ENCODE measurements at regions not wholly inside any gene's neighbourhood (a gene's known extent, or its start where the extent isn't known, plus 50 kb on each side); places are given as distances from the start of the nearest gene placed in this dataset.
"Not testable (repeated sequence)": the region's sequence is repeated elsewhere in the genome, so short reads cannot be mapped to it uniquely, and the experiment has no call there.

GRCh38 chr2:87470381-87471380, 277.2 kb upstream of the PLGLB2 start:
- not testable (repeated sequence) for H3K14ac ChIP-seq (ENCODE audit: low read length in 2 of 2); H2BK5ac ChIP-seq (ENCODE audit: low read depth, low read length, poor library complexity, severe bottlenecking); H3K9me3 ChIP-seq (ENCODE audit: control insufficient read depth, low read length); DNase-seq; H2AK5ac ChIP-seq (ENCODE audit: low read length, severe bottlenecking); H2BK12ac ChIP-seq (ENCODE audit: low read length in 2 of 2); H3K23ac ChIP-seq (ENCODE audit: low read length in 2 of 2); H4K8ac ChIP-seq (ENCODE audit: low read length); H2BK15ac ChIP-seq (ENCODE audit: low read depth, poor library complexity, severe bottlenecking); H4K91ac ChIP-seq (ENCODE audit: low read length); H3K4me2 ChIP-seq (ENCODE audit: low read length, poor library complexity, severe bottlenecking); H3K4ac ChIP-seq (ENCODE audit: low read depth in 1 of 2, low read length in 2 of 2); H3K27me3 ChIP-seq (ENCODE audit: control insufficient read depth in 1 of 2, insufficient read depth in 1 of 2, low read length in 2 of 2); H3K4me1 ChIP-seq (ENCODE audit: control insufficient read depth, insufficient read depth, low read depth, low read length); H2BK120ac ChIP-seq (ENCODE audit: low read depth, low read length); H3K27ac ChIP-seq (ENCODE audit: low read length, poor library complexity, severe bottlenecking); H2AFZ ChIP-seq (ENCODE audit: low read depth, low read length); H3K79me1 ChIP-seq (replicated peaks; ENCODE audit: low read length, poor library complexity, severe bottlenecking); H3K36me3 ChIP-seq (ENCODE audit: control insufficient read depth in 1 of 2, insufficient read depth in 2 of 2, low read depth in 1 of 2, low read length in 2 of 2); H3K4me3 ChIP-seq (ENCODE audit: insufficient read depth in 1 of 2, low read depth in 1 of 2, low read length in 2 of 2); H3K9ac ChIP-seq (ENCODE audit: low read length)
- 95% methylated on average over 13 of the region's 25 CpGs for WGBS
- peak overlapping the region in 1 of 2 experiments; percentile 40 for H3K18ac ChIP-seq (ENCODE audit: low read depth in 1 of 2, low read length in 2 of 2)

- H2BK5ac ChIP-seq (ENCODE audit: low read depth, low read length, poor library complexity, severe bottlenecking); H3K9me3 ChIP-seq (ENCODE audit: control insufficient read depth, low read length); H3K18ac ChIP-seq (ENCODE audit: low read depth in 1 of 2, low read length in 2 of 2); H4K8ac ChIP-seq (ENCODE audit: low read length); H3K4ac ChIP-seq (ENCODE audit: low read depth in 1 of 2, low read length in 2 of 2); H3K79me1 ChIP-seq (replicated peaks; ENCODE audit: low read length, poor library complexity, severe bottlenecking); H2AFZ ChIP-seq (ENCODE audit: low read depth, low read length); DNase-seq; H2BK15ac ChIP-seq (ENCODE audit: low read depth, poor library complexity, severe bottlenecking); H2AK5ac ChIP-seq (ENCODE audit: low read length, severe bottlenecking); H3K4me2 ChIP-seq (ENCODE audit: low read length, poor library complexity, severe bottlenecking); H3K14ac ChIP-seq (ENCODE audit: low read length in 2 of 2); H2BK120ac ChIP-seq (ENCODE audit: low read depth, low read length); H3K4me3 ChIP-seq (ENCODE audit: insufficient read depth in 1 of 2, low read depth in 1 of 2, low read length in 2 of 2); H3K27me3 ChIP-seq (ENCODE audit: control insufficient read depth in 1 of 2, insufficient read depth in 1 of 2, low read length in 2 of 2); H3K4me1 ChIP-seq (ENCODE audit: control insufficient read depth, insufficient read depth, low read depth, low read length); H3K36me3 ChIP-seq (ENCODE audit: control insufficient read depth in 1 of 2, insufficient read depth in 2 of 2, low read depth in 1 of 2, low read length in 2 of 2); H3K27ac ChIP-seq (ENCODE audit: low read length, poor library complexity, severe bottlenecking); H4K91ac ChIP-seq (ENCODE audit: low read length); H3K9ac ChIP-seq (ENCODE audit: low read length); H3K23ac ChIP-seq (ENCODE audit: low read length in 2 of 2); H2BK12ac ChIP-seq (ENCODE audit: low read length in 2 of 2): not testable (repeated sequence)
- no CpG with 5 or more reads among the region's 3 CpGs for WGBS
These were observed 276.4 kb upstream of the PLGLB2 start for GRCh38 chr2:87471478-87471877.

GRCh38 chr2:87476223-87476872, 271.5 kb upstream of the PLGLB2 start:
- not testable (repeated sequence) for H3K23ac ChIP-seq (ENCODE audit: low read length in 2 of 2); H3K36me3 ChIP-seq (ENCODE audit: control insufficient read depth in 1 of 2, insufficient read depth in 2 of 2, low read depth in 1 of 2, low read length in 2 of 2); H2BK15ac ChIP-seq (ENCODE audit: low read depth, poor library complexity, severe bottlenecking); H3K9ac ChIP-seq (ENCODE audit: low read length); H3K18ac ChIP-seq (ENCODE audit: low read depth in 1 of 2, low read length in 2 of 2); H2BK5ac ChIP-seq (ENCODE audit: low read depth, low read length, poor library complexity, severe bottlenecking); H4K91ac ChIP-seq (ENCODE audit: low read length); H2AFZ ChIP-seq (ENCODE audit: low read depth, low read length); H3K4me2 ChIP-seq (ENCODE audit: low read length, poor library complexity, severe bottlenecking); H3K14ac ChIP-seq (ENCODE audit: low read length in 2 of 2); H3K4ac ChIP-seq (ENCODE audit: low read depth in 1 of 2, low read length in 2 of 2); H2AK5ac ChIP-seq (ENCODE audit: low read length, severe bottlenecking); H2BK12ac ChIP-seq (ENCODE audit: low read length in 2 of 2); H3K79me1 ChIP-seq (replicated peaks; ENCODE audit: low read length, poor library complexity, severe bottlenecking); H2BK120ac ChIP-seq (ENCODE audit: low read depth, low read length); H4K8ac ChIP-seq (ENCODE audit: low read length); H3K4me1 ChIP-seq (ENCODE audit: control insufficient read depth, insufficient read depth, low read depth, low read length); H3K27me3 ChIP-seq (ENCODE audit: control insufficient read depth in 1 of 2, insufficient read depth in 1 of 2, low read length in 2 of 2); H3K9me3 ChIP-seq (ENCODE audit: control insufficient read depth, low read length); H3K27ac ChIP-seq (ENCODE audit: low read length, poor library complexity, severe bottlenecking)
- H3K4me3 ChIP-seq (ENCODE audit: insufficient read depth in 1 of 2, low read depth in 1 of 2, low read length in 2 of 2), result peak overlapping the region in 1 of 2 experiments; percentile 37
- WGBS, result no CpG with 5 or more reads among the region's 5 CpGs
- peak; percentile 46 for DNase-seq

GRCh38 chr2:87476936-87477335, 271.0 kb upstream of the PLGLB2 start:
- Histone ChIP-seq H3K9ac (ENCODE audit: low read length) (peak overlapping the region; percentile 73), H2BK12ac (ENCODE audit: low read length in 2 of 2) (peak overlapping the region in 1 of 2 experiments; percentile 54), H3K4me3 (ENCODE audit: insufficient read depth in 1 of 2, low read depth in 1 of 2, low read length in 2 of 2) (peak overlapping the region in 1 of 2 experiments; percentile 37), H4K8ac (ENCODE audit: low read length) (peak overlapping the region; percentile 87), H3K18ac (ENCODE audit: low read depth in 1 of 2, low read length in 2 of 2) (peak overlapping the region in 1 of 2 experiments; percentile 66), H3K14ac (ENCODE audit: low read length in 2 of 2) (peak overlapping the region in 1 of 2 experiments; percentile 65)
- not testable (repeated sequence) for H3K36me3 ChIP-seq (ENCODE audit: control insufficient read depth in 1 of 2, insufficient read depth in 2 of 2, low read depth in 1 of 2, low read length in 2 of 2); H3K4ac ChIP-seq (ENCODE audit: low read depth in 1 of 2, low read length in 2 of 2); H3K9me3 ChIP-seq (ENCODE audit: control insufficient read depth, low read length); H2AK5ac ChIP-seq (ENCODE audit: low read length, severe bottlenecking); H3K27me3 ChIP-seq (ENCODE audit: control insufficient read depth in 1 of 2, insufficient read depth in 1 of 2, low read length in 2 of 2); H3K79me1 ChIP-seq (replicated peaks; ENCODE audit: low read length, poor library complexity, severe bottlenecking); H3K27ac ChIP-seq (ENCODE audit: low read length, poor library complexity, severe bottlenecking); H3K4me1 ChIP-seq (ENCODE audit: control insufficient read depth, insufficient read depth, low read depth, low read length); H2BK15ac ChIP-seq (ENCODE audit: low read depth, poor library complexity, severe bottlenecking); H2BK120ac ChIP-seq (ENCODE audit: low read depth, low read length); DNase-seq; H3K23ac ChIP-seq (ENCODE audit: low read length in 2 of 2); H4K91ac ChIP-seq (ENCODE audit: low read length); H3K4me2 ChIP-seq (ENCODE audit: low read length, poor library complexity, severe bottlenecking); H2BK5ac ChIP-seq (ENCODE audit: low read depth, low read length, poor library complexity, severe bottlenecking); H2AFZ ChIP-seq (ENCODE audit: low read depth, low read length)
- WGBS, result 93% methylated on average over 5 of the region's 5 CpGs

Data from mesenchymal stem cell (in vitro differentiated cells and primary cell).